Memory B cell (primary cell): ENCODE measurements at regions not wholly inside any gene's neighbourhood (a gene's known extent, or its start where the extent isn't known, plus 50 kb on each side); places are given as distances from the start of the nearest gene placed in this dataset.

ENCODE experiments used
- ATAC-seq: fragments of 150-1000 bp; cut with Tn5 transposase; 2 replicates; pipeline ENCODE4 v1.10.0; 2021; ENCODE audit warnings: low read depth, mild to moderate bottlenecking, moderate library complexity
- DNase-seq, 2 donors: peaks; one replicate each; pipeline ENCODE4 v3.0.0; 2022; ENCODE audit warnings: low spot score in 2 of 2
- H3K27ac Mint-ChIP-seq: one replicate; pipeline ENCODE4 v1.8.0; 2022; ENCODE audit warnings: mild to moderate bottlenecking, moderate library complexity, mixed read lengths
- H3K27me3 Mint-ChIP-seq: one replicate; pipeline ENCODE4 v1.8.0; 2022; ENCODE audit warnings: mixed read lengths
- H3K36me3 Mint-ChIP-seq: one replicate; pipeline ENCODE4 v1.8.0; 2022; ENCODE audit warnings: mild to moderate bottlenecking, mixed read lengths
- H3K4me1 Mint-ChIP-seq: one replicate; pipeline ENCODE4 v1.8.0; 2022; ENCODE audit warnings: mixed read lengths
- H3K4me3 Mint-ChIP-seq: one replicate; pipeline ENCODE4 v1.8.0; 2022; ENCODE audit warnings: mild to moderate bottlenecking, moderate library complexity, mixed read lengths
- H3K9me3 Mint-ChIP-seq: one replicate; pipeline ENCODE4 v1.8.0; 2022; ENCODE audit warnings: mixed read lengths

DNA sequence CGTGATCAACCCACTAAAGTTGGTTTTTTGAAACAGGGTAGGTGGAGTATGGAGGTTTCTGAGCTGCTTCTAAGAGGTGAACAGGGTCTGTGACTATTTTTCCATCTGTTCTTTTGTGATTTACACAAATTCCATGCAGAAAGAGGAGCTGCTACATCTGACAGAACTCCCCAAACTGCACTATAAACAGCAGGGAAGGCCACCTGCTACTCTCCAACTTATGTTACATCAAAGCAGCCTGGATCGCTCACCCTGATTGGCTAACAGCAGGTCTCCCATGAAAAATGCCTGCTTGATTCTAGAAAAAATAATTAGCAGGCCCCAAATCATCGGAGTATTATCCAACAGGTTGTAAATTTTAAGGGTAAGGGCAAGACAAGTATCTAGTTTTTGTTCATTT lies 282.9 kb upstream of the FLRT2 start:
- H3K4me1 Mint-ChIP-seq = no peaks in the 10 kb centered on the region
- no peaks in the 10 kb centered on the region for H3K27me3 Mint-ChIP-seq
- no peak overlapping the region for H3K27ac Mint-ChIP-seq
- H3K36me3 Mint-ChIP-seq = no peaks in the 10 kb centered on the region
- ATAC-seq (no peak), DNase-seq (no peak)
- H3K4me3 Mint-ChIP-seq = no peak overlapping the region
- peaks cover 7% of the 10 kb centered on the region for H3K9me3 Mint-ChIP-seq

DNA sequence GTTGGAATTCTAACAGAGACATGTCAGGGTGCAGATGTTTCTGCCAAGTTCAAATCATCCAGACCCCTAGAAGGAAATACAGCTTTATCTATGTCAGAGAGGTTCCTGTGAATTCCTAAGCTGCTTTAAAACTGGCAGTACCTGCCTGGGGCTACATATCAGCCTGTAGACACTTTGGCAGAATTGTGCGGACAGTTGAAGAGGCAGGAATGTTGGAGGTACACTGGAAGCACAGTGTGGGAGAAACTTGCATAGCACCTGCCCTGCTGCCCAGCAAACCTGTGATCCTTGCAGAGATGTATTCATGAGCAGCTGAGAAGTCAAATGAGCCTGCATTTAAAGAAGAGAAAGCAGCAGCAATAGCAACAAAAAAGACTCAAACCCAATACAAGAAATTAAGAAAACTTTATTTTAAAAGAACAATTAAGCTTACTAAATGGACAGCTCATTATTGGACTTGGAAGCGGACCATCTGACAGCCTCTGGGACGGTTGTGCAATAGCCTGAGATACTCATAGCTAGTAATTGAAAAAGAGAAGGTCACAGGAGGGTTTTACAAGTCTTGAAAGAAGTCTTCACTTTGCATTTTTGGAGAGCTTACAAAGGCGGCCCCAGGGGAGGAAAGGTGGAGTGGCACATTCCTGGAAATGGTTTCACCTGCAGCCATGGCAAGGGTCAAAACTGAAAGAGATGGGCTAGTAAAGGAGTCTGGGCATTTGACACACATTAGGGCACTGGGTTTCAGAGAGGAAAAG lies 280.9 kb upstream of the FLRT2 start:
- Mint-ChIP-seq H3K36me3 (no peaks in the 10 kb centered on the region), H3K4me3 (no peak overlapping the region)
- ATAC-seq = no peak

GRCh38 chr14:85250414-85251189 lies 279.3 kb upstream of the FLRT2 start:
- Mint-ChIP-seq H3K36me3 (no peaks in the 10 kb centered on the region), H3K27ac (no peak overlapping the region), H3K9me3 (peaks cover 7% of the 10 kb centered on the region), H3K4me3 (no peak overlapping the region), H3K4me1 (no peaks in the 10 kb centered on the region), H3K27me3 (no peaks in the 10 kb centered on the region)
- DNase-seq = no peak
- ATAC-seq = no peak

More for the DNA sequence above, 280.9 kb upstream of the FLRT2 start:
- H3K27me3 Mint-ChIP-seq = no peaks in the 10 kb centered on the region
- no peaks in the 10 kb centered on the region for H3K4me1 Mint-ChIP-seq
- DNase-seq = no peak
- peaks cover 7% of the 10 kb centered on the region for H3K9me3 Mint-ChIP-seq
- no peak overlapping the region for H3K27ac Mint-ChIP-seq

DNA sequence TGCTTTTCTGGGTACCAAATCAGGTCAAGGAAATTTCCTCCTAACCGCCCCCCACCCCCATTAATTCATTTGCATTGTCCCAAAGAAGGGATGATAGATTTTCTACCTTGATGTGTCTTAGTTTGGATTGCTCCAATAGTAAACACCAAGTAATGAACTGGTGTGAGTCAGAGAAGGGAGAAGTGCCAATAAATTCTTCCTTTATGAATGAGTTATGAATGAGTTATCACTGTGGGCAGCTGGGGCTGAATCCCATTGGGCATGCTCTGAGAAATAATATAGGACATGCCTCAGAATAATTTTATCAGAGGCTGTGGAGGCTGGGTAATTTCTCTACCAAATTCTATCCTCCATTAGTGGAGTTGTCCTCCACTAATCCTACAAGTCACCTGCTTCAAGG lies 277.9 kb upstream of the FLRT2 start:
- H3K36me3 Mint-ChIP-seq = no peaks in the 10 kb centered on the region
- peaks cover 4% of the 10 kb centered on the region for H3K9me3 Mint-ChIP-seq
- H3K27ac Mint-ChIP-seq = no peak overlapping the region
- DNase-seq = no peak
- H3K27me3 Mint-ChIP-seq = no peaks in the 10 kb centered on the region
- no peak for ATAC-seq
- H3K4me3 Mint-ChIP-seq = no peak overlapping the region
- H3K4me1 Mint-ChIP-seq = no peaks in the 10 kb centered on the region

DNA sequence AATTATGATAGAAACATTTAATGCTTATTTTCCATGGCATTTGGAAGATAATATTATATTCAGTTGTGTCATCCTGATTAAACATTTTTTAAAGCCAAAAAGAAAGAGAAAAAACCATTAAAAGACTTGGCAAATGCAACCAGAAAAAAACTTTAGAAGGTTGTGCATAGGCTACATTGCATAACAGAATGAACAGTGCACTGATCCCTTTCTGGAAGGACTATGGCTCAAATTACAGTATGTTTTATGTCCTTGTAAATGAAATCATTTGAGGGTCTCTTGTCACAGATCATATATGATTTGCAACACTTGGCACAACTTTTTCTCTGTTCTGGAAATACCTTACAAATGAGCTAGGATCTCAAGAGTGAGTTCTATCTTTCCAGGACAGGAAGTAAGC lies 275.2 kb upstream of the FLRT2 start:
- H3K9me3 Mint-ChIP-seq = peaks cover 6% of the 10 kb centered on the region
- ATAC-seq (no peak), DNase-seq (no peak)
- H3K4me1 Mint-ChIP-seq = no peaks in the 10 kb centered on the region
- no peak overlapping the region for H3K4me3 Mint-ChIP-seq
- H3K27ac Mint-ChIP-seq = no peak overlapping the region
- H3K36me3 Mint-ChIP-seq = no peaks in the 10 kb centered on the region
- H3K27me3 Mint-ChIP-seq = no peaks in the 10 kb centered on the region

- no peak overlapping the region for H3K27ac Mint-ChIP-seq
These were observed 272.7 kb upstream of the FLRT2 start for GRCh38 chr14:85257287-85257686.

GRCh38 chr14:85263916-85264675 lies 265.8 kb upstream of the FLRT2 start:
- no peak for DNase-seq
- Mint-ChIP-seq H3K4me3 (no peak overlapping the region), H3K27ac (no peak overlapping the region), H3K36me3 (no peaks in the 10 kb centered on the region), H3K4me1 (no peaks in the 10 kb centered on the region), H3K27me3 (no peaks in the 10 kb centered on the region), H3K9me3 (peaks cover 17% of the 10 kb centered on the region)
- ATAC-seq = no peak

More at GRCh38 chr14:85257287-85257686, 272.7 kb upstream of the FLRT2 start:
- no peaks in the 10 kb centered on the region for H3K27me3 Mint-ChIP-seq
- no peaks in the 10 kb centered on the region for H3K4me1 Mint-ChIP-seq
- ATAC-seq (no peak), DNase-seq (no peak)
- no peak overlapping the region for H3K4me3 Mint-ChIP-seq
- peaks cover 12% of the 10 kb centered on the region for H3K9me3 Mint-ChIP-seq
- H3K36me3 Mint-ChIP-seq = no peaks in the 10 kb centered on the region

- Mint-ChIP-seq H3K36me3 (no peaks in the 10 kb centered on the region), H3K9me3 (peaks cover 4% of the 10 kb centered on the region), H3K4me1 (no peaks in the 10 kb centered on the region), H3K4me3 (no peak overlapping the region), H3K27ac (no peak overlapping the region), H3K27me3 (no peaks in the 10 kb centered on the region)
- no peak for DNase-seq
- ATAC-seq = no peak
These were observed 256.8 kb upstream of the FLRT2 start for GRCh38 chr14:85273099-85273677.

DNA sequence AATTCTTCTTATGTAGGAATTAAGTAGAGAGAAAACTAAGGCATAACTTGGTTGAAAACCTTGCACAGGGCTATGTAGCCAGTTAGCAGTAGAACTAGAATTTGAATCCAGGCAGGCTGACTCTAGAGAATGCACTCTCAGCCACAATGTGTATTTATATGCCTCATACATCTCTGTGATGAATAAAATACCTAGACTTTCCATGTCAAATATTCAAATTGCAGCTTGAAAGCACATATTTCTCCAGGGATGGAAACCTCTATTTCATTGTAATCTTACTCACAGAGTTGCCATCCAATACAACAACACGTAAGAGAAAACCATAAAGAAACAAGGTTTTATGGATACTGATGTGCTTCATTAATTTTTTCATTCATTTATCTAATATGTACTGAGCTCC lies 256.0 kb upstream of the FLRT2 start:
- H3K36me3 Mint-ChIP-seq = no peaks in the 10 kb centered on the region
- no peaks in the 10 kb centered on the region for H3K27me3 Mint-ChIP-seq
- H3K27ac Mint-ChIP-seq = no peak overlapping the region
- DNase-seq = no peak
- H3K4me1 Mint-ChIP-seq = no peaks in the 10 kb centered on the region
- peaks cover 4% of the 10 kb centered on the region for H3K9me3 Mint-ChIP-seq
- ATAC-seq = no peak
- H3K4me3 Mint-ChIP-seq = no peak overlapping the region

- no peaks in the 10 kb centered on the region for H3K27me3 Mint-ChIP-seq
- no peaks in the 10 kb centered on the region for H3K4me1 Mint-ChIP-seq
- no peaks in the 10 kb centered on the region for H3K36me3 Mint-ChIP-seq
- no peak for ATAC-seq
- H3K27ac Mint-ChIP-seq = no peak overlapping the region
- no peak overlapping the region for H3K4me3 Mint-ChIP-seq
- no peak for DNase-seq
- H3K9me3 Mint-ChIP-seq = peaks cover 4% of the 10 kb centered on the region
These were observed 253.6 kb upstream of the FLRT2 start for GRCh38 chr14:85276161-85276978.

DNA sequence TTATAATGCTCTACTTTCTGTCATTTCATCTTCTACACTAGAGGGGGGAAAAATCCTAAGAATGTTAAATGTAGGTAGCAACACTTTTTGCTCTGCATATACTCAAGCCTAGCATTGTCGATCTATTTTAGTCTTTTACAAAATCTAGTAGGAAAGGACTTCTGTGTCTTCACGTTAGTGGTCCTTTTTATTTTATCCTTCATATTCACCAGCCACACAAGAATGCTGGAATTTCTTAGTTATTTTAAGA lies 253.0 kb upstream of the FLRT2 start:
- Mint-ChIP-seq H3K27ac (no peak overlapping the region), H3K27me3 (no peaks in the 10 kb centered on the region), H3K36me3 (no peaks in the 10 kb centered on the region), H3K4me1 (no peaks in the 10 kb centered on the region), H3K4me3 (no peak overlapping the region), H3K9me3 (peaks cover 3% of the 10 kb centered on the region)
- DNase-seq (no peak), ATAC-seq (no peak)

GRCh38 chr14:85279407-85279806 lies 250.5 kb upstream of the FLRT2 start:
- Mint-ChIP-seq H3K4me3 (no peak overlapping the region), H3K9me3 (peaks cover 3% of the 10 kb centered on the region), H3K4me1 (no peaks in the 10 kb centered on the region), H3K36me3 (no peaks in the 10 kb centered on the region), H3K27ac (no peak overlapping the region), H3K27me3 (no peaks in the 10 kb centered on the region)
- DNase-seq (no peak), ATAC-seq (no peak)

DNA sequence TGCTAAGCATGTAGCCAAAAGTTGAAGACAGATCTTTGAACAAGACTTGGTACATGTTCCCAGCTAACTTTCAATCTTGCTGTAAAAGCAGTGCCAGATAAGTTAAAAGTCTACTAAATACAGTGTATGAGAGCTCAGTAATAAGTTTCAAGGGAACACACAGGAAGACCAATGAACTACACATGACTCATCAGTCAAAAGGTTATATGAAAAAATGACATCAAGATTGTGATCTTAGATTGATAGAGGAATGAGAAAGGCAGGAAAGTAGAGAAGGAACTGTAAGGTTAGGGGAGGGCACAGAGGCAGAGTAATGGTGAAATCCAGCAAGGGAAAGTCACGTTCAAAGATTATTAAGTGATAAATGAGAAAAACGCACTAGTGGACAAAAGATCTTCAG lies 249.9 kb upstream of the FLRT2 start:
- peaks cover 3% of the 10 kb centered on the region for H3K9me3 Mint-ChIP-seq
- no peak overlapping the region for H3K4me3 Mint-ChIP-seq
- no peak overlapping the region for H3K27ac Mint-ChIP-seq
- DNase-seq = no peak
- no peaks in the 10 kb centered on the region for H3K4me1 Mint-ChIP-seq
- H3K36me3 Mint-ChIP-seq = no peaks in the 10 kb centered on the region
- no peak for ATAC-seq
- H3K27me3 Mint-ChIP-seq = no peaks in the 10 kb centered on the region
